ENCODE measurements at regions not wholly inside any gene's neighbourhood (a gene's known extent, or its start where the extent isn't known, plus 50 kb on each side); places are given as distances from the start of the nearest gene placed in this dataset.

DNA sequence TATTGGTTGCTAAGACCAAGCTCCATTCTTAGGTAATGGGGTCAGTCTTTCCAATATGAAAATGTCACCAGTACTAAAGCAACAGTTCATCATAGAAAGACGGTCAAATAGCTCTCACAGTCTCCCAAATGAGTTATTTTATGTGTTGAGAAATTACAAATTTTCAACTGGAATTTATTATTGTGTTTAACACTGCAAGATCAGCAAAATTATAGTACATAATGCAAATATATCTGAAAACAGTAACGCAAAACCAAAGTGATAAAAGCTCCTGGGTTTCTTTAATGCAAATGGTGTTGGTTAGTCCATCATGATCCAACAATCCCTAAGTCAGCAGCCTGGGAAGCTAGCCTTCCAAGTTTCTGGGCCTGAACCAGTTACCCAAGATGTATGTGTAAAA, 61.5 kb upstream of the EGFL6 start:
- Histone ChIP-seq H3K27me3 (ENCODE audit: control insufficient read depth in 1 of 2, insufficient read depth in 2 of 2, low read length in 2 of 2) (no peaks in the 10 kb centered on the region), H3K4me3 (replicated peaks in 1 of 3; ENCODE audit: insufficient read depth in 1 of 3, low read depth in 2 of 3, low read length in 3 of 3) (no peak overlapping the region), H2AFZ (ENCODE audit: low read length) (no peak overlapping the region), H3K4me1 (ENCODE audit: insufficient read depth, low read length) (no peaks in the 10 kb centered on the region), H3K9me3 (ENCODE audit: low read length) (no peaks in the 10 kb centered on the region), H3K4me2 (ENCODE audit: low read depth, low read length) (no peak overlapping the region), H4K20me1 (ENCODE audit: insufficient read depth, low read length) (no peaks in the 10 kb centered on the region), H3K79me2 (ENCODE audit: insufficient read depth, low read length) (no peaks in the 10 kb centered on the region), H3K9ac (ENCODE audit: insufficient read depth, low read depth, low read length) (no peak overlapping the region), H3K36me3 (replicated peaks in 1 of 2; ENCODE audit: control insufficient read depth in 1 of 2, insufficient read depth in 2 of 2, low read length in 2 of 2) (no peaks in the 10 kb centered on the region), H3K27ac (ENCODE audit: extremely low read length, insufficient read depth, low read length) (no peak overlapping the region)
- DNase-seq (ENCODE audit: low spot score) (no peak), ATAC-seq (no peak), FAIRE-seq (no peak)
- intact Hi-C loops (cut with micrococcal nuclease; ENCODE audit: unreplicated experiment), result loop anchor here (10.0 kb wide), 1 partner anchor 227 kb away; the partner anchor contains the start of genes OFD1 and TRAPPC2
- in situ Hi-C loops (cut with HindIII; ENCODE audit: extremely low pct_ligation_motif_present, low pct_unique_long_range_greater_than_20kb), result loop anchor here (25.0 kb wide), 1 partner anchor 254 kb away; no protein-coding TSS in a partner anchor
- no TSS peak for BruUV-seq (replicated peaks)
- TF ChIP-seq MAFK (conservative IDR thresholded peaks at IDR 0.05 in 1 of 2, IDR thresholded peaks at IDR 0.05 in 1 of 2; ENCODE audit: low read length in 2 of 2) (peak in 1 of 2 experiments; percentile 60; a peak in 2 of 4 replicates), PITX1 (CRISPR knock-in tag; IDR thresholded peaks at IDR 0.05) (no peak), MAFF (IDR thresholded peaks at IDR 0.05; ENCODE audit: low read depth, low read length) (peak; percentile 52; the same call in 1 of the 2 replicates), ZNF337 (CRISPR knock-in tag; IDR thresholded peaks at IDR 0.05; ENCODE audit: borderline replicate concordance, low read depth) (no peak)
- WGBS (ENCODE audit: low lambda C conversion rate), result 36% methylated on average over 2 of the region's 2 CpGs
- POLR2A ChIA-PET, result no interaction called here
- CTCF ChIA-PET (ENCODE audit: low intra/inter-chr PET ratio, low total read pairs), result no interaction called here

DNA sequence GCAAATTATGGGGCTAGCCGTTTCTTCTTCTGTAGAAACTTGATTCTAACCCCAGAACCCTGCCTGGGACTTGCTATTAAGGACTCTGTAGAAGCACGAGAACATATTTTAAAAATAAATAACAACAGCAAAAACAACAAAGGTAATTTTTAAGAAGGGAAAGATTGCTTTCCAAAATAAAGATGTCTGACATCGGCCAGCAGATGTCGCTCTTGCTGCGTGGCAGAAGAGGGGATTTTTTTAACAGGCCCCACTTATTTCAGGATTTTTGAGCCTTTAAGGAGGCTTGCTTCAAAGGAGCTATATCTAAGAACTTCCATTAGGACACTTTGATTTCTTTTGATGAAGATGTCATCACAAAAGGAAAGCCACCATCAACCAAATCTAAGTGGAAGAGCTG, 62.8 kb upstream of the EGFL6 start:
- Histone ChIP-seq H3K4me3 (replicated peaks in 1 of 3; ENCODE audit: insufficient read depth in 1 of 3, low read depth in 2 of 3, low read length in 3 of 3) (no peak overlapping the region), H3K9ac (ENCODE audit: insufficient read depth, low read depth, low read length) (no peak overlapping the region), H3K27me3 (ENCODE audit: control insufficient read depth in 1 of 2, insufficient read depth in 2 of 2, low read length in 2 of 2) (no peaks in the 10 kb centered on the region), H3K4me2 (ENCODE audit: low read depth, low read length) (no peak overlapping the region), H3K79me2 (ENCODE audit: insufficient read depth, low read length) (no peaks in the 10 kb centered on the region), H3K4me1 (ENCODE audit: insufficient read depth, low read length) (no peaks in the 10 kb centered on the region), H2AFZ (ENCODE audit: low read length) (no peak overlapping the region), H3K27ac (ENCODE audit: extremely low read length, insufficient read depth, low read length) (no peak overlapping the region), H3K36me3 (replicated peaks in 1 of 2; ENCODE audit: control insufficient read depth in 1 of 2, insufficient read depth in 2 of 2, low read length in 2 of 2) (no peaks in the 10 kb centered on the region), H4K20me1 (ENCODE audit: insufficient read depth, low read length) (no peaks in the 10 kb centered on the region), H3K9me3 (ENCODE audit: low read length) (no peaks in the 10 kb centered on the region)
- in situ Hi-C loops (cut with HindIII; ENCODE audit: extremely low pct_ligation_motif_present, low pct_unique_long_range_greater_than_20kb), result loop anchor here (25.0 kb wide), 1 partner anchor 256 kb away; no protein-coding TSS in a partner anchor
- no TSS peak for BruUV-seq (replicated peaks)
- intact Hi-C loops (cut with micrococcal nuclease; ENCODE audit: unreplicated experiment), result loop anchor here (1.0 to 10.0 kb wide), 3 partner anchors 140 to 244 kb away; partner anchors contain the start of genes OFD1 and TRAPPC2
- FAIRE-seq, result peak; percentile 77
- ChIA-PET CTCF (ENCODE audit: low intra/inter-chr PET ratio, low total read pairs) (interaction anchor here (1.5 kb wide), 2 partner anchors 139 to 526 kb away, joined by 7 to 9 read pairs; no protein-coding TSS in a partner anchor), POLR2A (no interaction called here)
- DNase-seq (ENCODE audit: low spot score), result peak; percentile 2
- TF ChIP-seq STAG1 (CRISPR knock-in tag; IDR thresholded peaks at IDR 0.05), result peak; percentile 67
- TF ChIP-seq ZNF12 (CRISPR knock-in tag; IDR thresholded peaks at IDR 0.05), result no peak
- TF ChIP-seq, protein P1, sequence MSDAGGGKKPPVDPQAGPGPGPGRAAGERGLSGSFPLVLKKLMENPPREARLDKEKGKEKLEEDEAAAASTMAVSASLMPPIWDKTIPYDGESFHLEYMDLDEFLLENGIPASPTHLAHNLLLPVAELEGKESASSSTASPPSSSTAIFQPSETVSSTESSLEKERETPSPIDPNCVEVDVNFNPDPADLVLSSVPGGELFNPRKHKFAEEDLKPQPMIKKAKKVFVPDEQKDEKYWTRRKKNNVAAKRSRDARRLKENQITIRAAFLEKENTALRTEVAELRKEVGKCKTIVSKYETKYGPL (CRISPR knock-in tag; IDR thresholded peaks at IDR 0.05), result no peak
- TF ChIP-seq SMC3 (IDR thresholded peaks at IDR 0.05; ENCODE audit: low read length), result peak; percentile 60
- TF ChIP-seq, protein P2, sequence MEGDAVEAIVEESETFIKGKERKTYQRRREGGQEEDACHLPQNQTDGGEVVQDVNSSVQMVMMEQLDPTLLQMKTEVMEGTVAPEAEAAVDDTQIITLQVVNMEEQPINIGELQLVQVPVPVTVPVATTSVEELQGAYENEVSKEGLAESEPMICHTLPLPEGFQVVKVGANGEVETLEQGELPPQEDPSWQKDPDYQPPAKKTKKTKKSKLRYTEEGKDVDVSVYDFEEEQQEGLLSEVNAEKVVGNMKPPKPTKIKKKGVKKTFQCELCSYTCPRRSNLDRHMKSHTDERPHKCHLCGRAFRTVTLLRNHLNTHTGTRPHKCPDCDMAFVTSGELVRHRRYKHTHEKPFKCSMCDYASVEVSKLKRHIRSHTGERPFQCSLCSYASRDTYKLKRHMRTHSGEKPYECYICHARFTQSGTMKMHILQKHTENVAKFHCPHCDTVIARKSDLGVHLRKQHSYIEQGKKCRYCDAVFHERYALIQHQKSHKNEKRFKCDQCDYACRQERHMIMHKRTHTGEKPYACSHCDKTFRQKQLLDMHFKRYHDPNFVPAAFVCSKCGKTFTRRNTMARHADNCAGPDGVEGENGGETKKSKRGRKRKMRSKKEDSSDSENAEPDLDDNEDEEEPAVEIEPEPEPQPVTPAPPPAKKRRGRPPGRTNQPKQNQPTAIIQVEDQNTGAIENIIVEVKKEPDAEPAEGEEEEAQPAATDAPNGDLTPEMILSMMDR (CRISPR knock-in tag; IDR thresholded peaks at IDR 0.05), result peak; percentile 56
- 0% methylated on average over 5 of the region's 5 CpGs for WGBS (ENCODE audit: low lambda C conversion rate)
- ATAC-seq, result no peak

Measured in HepG2 (cell line).